SK-MEL-5 (cell line): ENCODE measurements at regions not wholly inside any gene's neighbourhood (a gene's known extent, or its start where the extent isn't known, plus 50 kb on each side); places are given as distances from the start of the nearest gene placed in this dataset.

Experiments
- DNase-seq: peaks from one replicate; pipeline ENCODE4 v3.0.0-alpha.2; 2016; ENCODE audit warnings: low read depth, low spot score
- in situ Hi-C: cut with HindIII; loops from 2 replicates; pipeline ENCODE4 v1.10.0; 2016; ENCODE audit warnings: low sequenced_read_pairs, high pct_unique_total_duplicates, low pct_unique_long_range_greater_than_20kb

GRCh38 chr14:51307551-51307950 is 67.5 kb downstream of the TMX1 start:
- no peak for DNase-seq
- in situ Hi-C loops = no loop called here

- no peak for DNase-seq
- in situ Hi-C loops = no loop called here
These were observed 68.8 kb downstream of the TMX1 start for GRCh38 chr14:51308866-51309265.

GRCh38 chr14:51310505-51310944 is 70.5 kb downstream of the TMX1 start:
- DNase-seq = peak; percentile 59
- in situ Hi-C loops = no loop called here

- in situ Hi-C loops = no loop called here
These were observed 74.4 kb downstream of the TMX1 start for GRCh38 chr14:51314321-51315015.

GRCh38 chr14:51317373-51317772 is 77.3 kb downstream of the TMX1 start:
- in situ Hi-C loops = no loop called here
- no peak for DNase-seq

More at GRCh38 chr14:51314321-51315015, 74.4 kb downstream of the TMX1 start:
- no peak for DNase-seq

GRCh38 chr14:51318813-51319597 is 79.0 kb downstream of the TMX1 start:
- peak; percentile 71 for DNase-seq
- in situ Hi-C loops = no loop called here

- no peak for DNase-seq
- in situ Hi-C loops = no loop called here
These were observed 81.0 kb downstream of the TMX1 start for GRCh38 chr14:51321036-51321435.

GRCh38 chr14:51323492-51323891 is 83.4 kb downstream of the TMX1 start:
- in situ Hi-C loops = no loop called here
- DNase-seq = no peak

GRCh38 chr14:51327376-51327775 is 87.3 kb downstream of the TMX1 start:
- in situ Hi-C loops = no loop called here
- DNase-seq = no peak

GRCh38 chr14:51328064-51328771 is 88.2 kb downstream of the TMX1 start:
- in situ Hi-C loops = no loop called here
- no peak for DNase-seq

- DNase-seq = no peak
- in situ Hi-C loops = no loop called here
These were observed 88.8 kb downstream of the TMX1 start for GRCh38 chr14:51328772-51329353.

GRCh38 chr14:51331486-51332367 is 91.7 kb downstream of the TMX1 start:
- in situ Hi-C loops = no loop called here
- DNase-seq = no peak

- in situ Hi-C loops = no loop called here
- no peak for DNase-seq
These were observed 93.3 kb downstream of the TMX1 start for GRCh38 chr14:51333299-51333698.

- in situ Hi-C loops = no loop called here
- no peak for DNase-seq
These were observed 94.0 kb downstream of the TMX1 start for GRCh38 chr14:51333901-51334521.

GRCh38 chr14:51334566-51334965 is 94.5 kb downstream of the TMX1 start:
- in situ Hi-C loops = no loop called here

GRCh38 chr14:51335531-51335930 is 95.5 kb downstream of the TMX1 start:
- in situ Hi-C loops = no loop called here
- no peak for DNase-seq

More at GRCh38 chr14:51334566-51334965, 94.5 kb downstream of the TMX1 start:
- DNase-seq = no peak
